H4 (cell line): ENCODE measurements at regions not wholly inside any gene's neighbourhood (a gene's known extent, or its start where the extent isn't known, plus 50 kb on each side); places are given as distances from the start of the nearest gene placed in this dataset.
"Not testable (repeated sequence)": the region's sequence is repeated elsewhere in the genome, so short reads cannot be mapped to it uniquely, and the experiment has no call there.

Experiments used
- DNase-seq: peaks from one replicate; pipeline ENCODE4 v3.0.0-alpha.2; 2015; ENCODE audit warnings: low spot score

- no peak for DNase-seq
Observed at GRCh38 chr1:166490437-166490991, 323.7 kb upstream of the FAM78B start.

GRCh38 chr1:166493765-166494164 lies 327.0 kb upstream of the FAM78B start:
- not testable (repeated sequence) for DNase-seq

- DNase-seq, result no peak
Observed at GRCh38 chr1:166507347-166507746, 331.9 kb upstream of the POGK start.

GRCh38 chr1:166511761-166512160 lies 327.5 kb upstream of the POGK start:
- DNase-seq, result peak; percentile 47

- no peak for DNase-seq
Observed at GRCh38 chr1:166514067-166514466, 325.2 kb upstream of the POGK start.

GRCh38 chr1:166527752-166528151 lies 311.5 kb upstream of the POGK start:
- DNase-seq, result no peak

GRCh38 chr1:166538646-166539045 lies 300.6 kb upstream of the POGK start:
- DNase-seq, result no peak

GRCh38 chr1:166544036-166544435 lies 295.2 kb upstream of the POGK start:
- no peak for DNase-seq

GRCh38 chr1:166544561-166544960 lies 294.7 kb upstream of the POGK start:
- DNase-seq, result no peak

GRCh38 chr1:166552706-166553105 lies 286.6 kb upstream of the POGK start:
- DNase-seq, result no peak

GRCh38 chr1:166570954-166571353 lies 268.3 kb upstream of the POGK start:
- DNase-seq, result no peak

GRCh38 chr1:166573199-166573598 lies 266.1 kb upstream of the POGK start:
- DNase-seq, result no peak

- DNase-seq, result no peak
Observed at GRCh38 chr1:166579557-166580501, 259.4 kb upstream of the POGK start.

- DNase-seq, result peak; percentile 56
Observed at GRCh38 chr1:166588741-166589140, 250.5 kb upstream of the POGK start.

- DNase-seq, result no peak
Observed at GRCh38 chr1:166590161-166590560, 249.1 kb upstream of the POGK start.

- no peak for DNase-seq
Observed at GRCh38 chr1:166594646-166595045, 244.6 kb upstream of the POGK start.

- no peak for DNase-seq
Observed at GRCh38 chr1:166597516-166597915, 241.8 kb upstream of the POGK start.

GRCh38 chr1:166600574-166600973 lies 238.7 kb upstream of the POGK start:
- no peak for DNase-seq

GRCh38 chr1:166601650-166602278 lies 237.5 kb upstream of the POGK start:
- DNase-seq, result no peak

GRCh38 chr1:166602801-166603200 lies 236.5 kb upstream of the POGK start:
- not testable (repeated sequence) for DNase-seq

GRCh38 chr1:166603296-166603695 lies 236.0 kb upstream of the POGK start:
- DNase-seq, result no peak

- no peak for DNase-seq
Observed at GRCh38 chr1:166605137-166605536, 234.1 kb upstream of the POGK start.

- no peak for DNase-seq
Observed at GRCh38 chr1:166612886-166613285, 226.4 kb upstream of the POGK start.
